Right lobe of liver (tissue), 6 donors: ENCODE measurements at regions not wholly inside any gene's neighbourhood (a gene's known extent, or its start where the extent isn't known, plus 50 kb on each side); places are given as distances from the start of the nearest gene placed in this dataset.

Experiments
- ATAC-seq, 4 donors: fragments of 200-7000 bp; cut with Tn5 transposase; one replicate each; pipeline ENCODE4 v1.9.1; 2020; ENCODE audit warnings: mild to moderate bottlenecking in 4 of 4, moderate library complexity in 4 of 4
- DNase-seq, 3 donors: peaks; one replicate each; pipeline ENCODE4 v3.0.0-alpha.2; 2020
- H3K27ac ChIP-seq, 3 donors: fragments of 200-600 bp; one replicate each; pipeline ENCODE4 v1.8.0; 2022
- H3K27me3 ChIP-seq, 2 donors: fragments of 200-600 bp; one replicate each; pipeline ENCODE4 v1.8.0; 2022
- H3K36me3 ChIP-seq, 4 donors: fragments of 200-600 bp; sonication (generic) in 1 of 4; one replicate each; pipeline versions ENCODE4 v1.5.1 to v1.8.0; 2017 to 2022; ENCODE audit warnings: control low read depth in 1 of 4
- H3K4me1 ChIP-seq, 4 donors: fragments of 200-600 bp; sonication (generic) in 1 of 4; one replicate each; pipeline versions ENCODE4 v1.5.1 to v1.8.0; 2017 to 2022; ENCODE audit warnings: control low read depth in 1 of 4
- H3K4me3 ChIP-seq, 3 donors: fragments of 200-600 bp; one replicate each; pipeline ENCODE4 v1.8.0; 2022
- H3K9me3 ChIP-seq, 4 donors: fragments of 200-600 bp; sonication (generic) in 1 of 4; one replicate each; pipeline versions ENCODE4 v1.5.1 to v1.8.0; 2017 to 2022; ENCODE audit warnings: control low read depth in 1 of 4
- CTCF ChIP-seq, 4 donors: fragments of 200-600 bp in 3 of 4; fragments of 450-650 bp in 1 of 4; IDR thresholded peaks; one replicate each; pipeline versions ENCODE4 v1.5.1 to v1.8.0; 2016 to 2022; ENCODE audit warnings: antibody characterized with exemption in 4 of 4, mild to moderate bottlenecking in 2 of 4
- POLR2A ChIP-seq: fragments of 450-650 bp; IDR thresholded peaks from one replicate; pipeline ENCODE4 v1.6.1; 2017; ENCODE audit warnings: antibody characterized with exemption, mild to moderate bottlenecking
- WGBS: methylation state at CpG from one replicate; pipeline ENCODE4 v1.1.6; 2018; ENCODE audit warnings: low coverage, low lambda C conversion rate; ENCODE audit not compliant: insufficient coverage; ENCODE audit errors: missing lambda C conversion rate; 5-methylcytosine and 5-hydroxymethylcytosine counted together
- intact Hi-C, 2 donors: fragments of 100-400 bp; cut with DNase I; formaldehyde crosslinking; loops; one replicate each; pipeline versions ENCODE4 v1.11.2 to v1.14.1; 2022
- donor health status: DM: no; HTN: yes; CAD: no.
- donor health status: DM: no; HTN: no; CAD: no.
- donor health status: DM: no; HTN: no; CAD: no.
- donor health status: DM: no; HTN: yes; CAD: no.
- donor health status: DM: no; HTN: yes; CAD: no.

- Histone ChIP-seq H3K4me3 (no peak overlapping the region), H3K4me1 (no peaks in the 10 kb centered on the region), H3K27me3 (no peaks in the 10 kb centered on the region), H3K9me3 (peaks cover 0 to 5% (median 0%) of the 10 kb centered on the region in 4 donors), H3K36me3 (no peaks in the 10 kb centered on the region), H3K27ac (no peak overlapping the region)
- intact Hi-C loops = no loop called here
- TF ChIP-seq CTCF (IDR thresholded peaks at IDR 0.05) = no peak
- no peak for TF ChIP-seq POLR2A
- no peak for ATAC-seq
- DNase-seq = no peak
- 57% methylated on average over 1 of the region's 1 CpG for WGBS
Measured at GRCh38 chr14:104339361-104339760, 201.0 kb downstream of the KIF26A start.

DNA sequence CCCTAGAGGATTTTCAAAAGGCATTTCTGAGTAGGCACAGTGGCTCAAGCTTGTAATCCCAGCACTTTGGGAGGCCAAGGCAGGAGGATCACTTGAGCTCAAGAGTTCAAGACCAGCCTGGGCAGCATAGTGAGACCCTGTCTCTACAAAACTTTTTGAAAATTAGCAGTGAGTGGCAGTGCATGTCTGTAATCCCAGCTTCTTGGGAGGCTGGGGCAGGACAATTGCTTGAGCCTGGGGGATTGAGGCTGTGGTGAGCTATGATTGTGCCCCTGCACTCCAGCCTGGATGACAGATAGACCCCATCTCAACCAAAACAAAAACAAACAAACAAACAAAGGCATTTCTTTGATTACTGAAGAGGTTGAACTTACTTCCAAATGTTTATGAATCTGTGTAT, 201.4 kb downstream of the KIF26A start:
- intact Hi-C loops = no loop called here
- H3K36me3 ChIP-seq = no peaks in the 10 kb centered on the region
- H3K27me3 ChIP-seq = no peaks in the 10 kb centered on the region
- H3K9me3 ChIP-seq = peaks cover 0 to 5% (median 0%) of the 10 kb centered on the region in 4 donors
- TF ChIP-seq POLR2A (no peak), CTCF (IDR thresholded peaks at IDR 0.05) (no peak)
- no peak overlapping the region for H3K4me3 ChIP-seq
- ATAC-seq (no peak), DNase-seq (no peak)
- no peak overlapping the region for H3K27ac ChIP-seq
- no peaks in the 10 kb centered on the region for H3K4me1 ChIP-seq

- intact Hi-C loops = no loop called here
- peaks cover 0 to 5% (median 0%) of the 10 kb centered on the region in 4 donors for H3K9me3 ChIP-seq
- TF ChIP-seq CTCF (IDR thresholded peaks at IDR 0.05) (peak; percentile 23 to 62 (median 58)), POLR2A (no peak)
- H3K27me3 ChIP-seq = no peaks in the 10 kb centered on the region
- 54% methylated on average over 20 of the region's 27 CpGs for WGBS
- H3K4me3 ChIP-seq = no peak overlapping the region
- ATAC-seq (peak; percentile 90 to 97 (median 94)), DNase-seq (peak; percentile 61 to 70 (median 66))
- no peaks in the 10 kb centered on the region for H3K4me1 ChIP-seq
- H3K27ac ChIP-seq = no peak overlapping the region
- H3K36me3 ChIP-seq = no peaks in the 10 kb centered on the region
Measured at GRCh38 chr14:104341532-104342434, 203.4 kb downstream of the KIF26A start.

DNA sequence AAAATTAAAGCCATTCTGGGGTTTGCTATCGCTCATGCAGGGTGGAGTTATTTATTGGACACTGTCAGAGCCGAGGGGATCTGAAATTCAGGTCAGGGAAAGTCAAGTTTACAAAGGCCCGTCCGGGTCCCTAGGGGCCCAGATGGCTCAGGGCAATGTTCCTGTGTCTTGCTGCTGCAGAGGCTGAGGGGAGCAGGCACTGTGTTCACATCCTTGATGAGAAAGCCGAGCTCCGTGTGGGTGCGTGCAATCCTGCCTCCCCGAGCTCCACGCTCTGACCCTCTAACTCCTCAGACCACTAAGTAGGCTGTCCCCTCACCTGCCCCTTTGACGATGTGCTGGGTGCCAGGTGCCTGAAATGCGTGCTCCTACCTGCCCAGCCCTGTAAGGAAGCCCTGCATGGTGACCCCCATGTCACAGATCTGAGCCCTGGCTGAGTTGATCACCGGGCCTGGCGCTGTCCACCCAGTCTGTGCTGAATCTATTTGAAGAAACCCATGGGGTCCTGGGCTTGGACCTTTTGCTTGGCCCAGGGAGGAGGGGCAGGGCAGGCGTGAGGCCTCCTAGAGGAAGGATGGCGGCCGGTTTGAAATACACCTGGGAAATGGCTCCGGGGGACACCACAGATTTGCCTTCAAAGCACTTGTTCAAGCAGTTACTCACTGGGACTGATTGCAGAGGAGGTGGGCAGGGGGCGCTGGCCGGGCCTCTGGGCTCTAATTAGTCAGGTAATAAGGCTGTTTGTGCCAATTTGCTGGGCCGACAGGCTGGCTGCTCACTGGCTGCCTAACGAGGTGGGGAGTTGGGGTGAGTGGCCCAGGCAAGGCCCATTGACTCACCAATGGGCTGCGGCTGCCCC, 204.3 kb downstream of the KIF26A start:
- Histone ChIP-seq H3K4me1 (no peaks in the 10 kb centered on the region), H3K36me3 (no peaks in the 10 kb centered on the region), H3K9me3 (peaks cover 0 to 5% (median 0%) of the 10 kb centered on the region in 4 donors), H3K27me3 (no peaks in the 10 kb centered on the region), H3K4me3 (no peak overlapping the region), H3K27ac (no peak overlapping the region)
- ATAC-seq (no peak), DNase-seq (peak in 2 of 3 donors; percentile 10 to 37)
- TF ChIP-seq CTCF (IDR thresholded peaks at IDR 0.05) = no peak
- no peak for TF ChIP-seq POLR2A
- WGBS = 89% methylated on average over 1 of the region's 22 CpGs
- intact Hi-C loops = no loop called here
